ENCODE measurements at regions not wholly inside any gene's neighbourhood (a gene's known extent, or its start where the extent isn't known, plus 50 kb on each side); places are given as distances from the start of the nearest gene placed in this dataset.

GRCh38 chr13:53160211-53160610 is 131.6 kb downstream of the OLFM4 start:
- Mint-ChIP-seq H3K36me3 (ENCODE audit: low read depth) (no peaks in the 10 kb centered on the region), H3K4me3 (no peak overlapping the region), H3K9me3 (no peaks in the 10 kb centered on the region), H3K4me1 (no peaks in the 10 kb centered on the region), H3K27me3 (no peaks in the 10 kb centered on the region), H3K27ac (no peak overlapping the region)
- intact Hi-C loops (cut with micrococcal nuclease), result no loop called here
- no peak for DNase-seq

- no peaks in the 10 kb centered on the region for H3K27me3 Mint-ChIP-seq
- intact Hi-C loops (cut with micrococcal nuclease), result no loop called here
- H3K9me3 Mint-ChIP-seq, result no peaks in the 10 kb centered on the region
- no peaks in the 10 kb centered on the region for H3K36me3 Mint-ChIP-seq (ENCODE audit: low read depth)
- no peak overlapping the region for H3K27ac Mint-ChIP-seq
- H3K4me1 Mint-ChIP-seq, result no peaks in the 10 kb centered on the region
- no peak overlapping the region for H3K4me3 Mint-ChIP-seq
- no peak for DNase-seq
These were observed 132.6 kb downstream of the OLFM4 start for GRCh38 chr13:53161251-53161650.

- Mint-ChIP-seq H3K9me3 (no peaks in the 10 kb centered on the region), H3K4me1 (no peaks in the 10 kb centered on the region), H3K27me3 (no peaks in the 10 kb centered on the region), H3K36me3 (ENCODE audit: low read depth) (no peaks in the 10 kb centered on the region), H3K4me3 (no peak overlapping the region), H3K27ac (no peak overlapping the region)
- intact Hi-C loops (cut with micrococcal nuclease), result no loop called here
- DNase-seq, result no peak
These were observed 136.6 kb downstream of the OLFM4 start for GRCh38 chr13:53165261-53165660.

- no peaks in the 10 kb centered on the region for H3K4me1 Mint-ChIP-seq
- no peaks in the 10 kb centered on the region for H3K36me3 Mint-ChIP-seq (ENCODE audit: low read depth)
- H3K27me3 Mint-ChIP-seq, result no peaks in the 10 kb centered on the region
- no peak overlapping the region for H3K4me3 Mint-ChIP-seq
- intact Hi-C loops (cut with micrococcal nuclease), result no loop called here
- DNase-seq, result no peak
- no peak overlapping the region for H3K27ac Mint-ChIP-seq
- H3K9me3 Mint-ChIP-seq, result no peaks in the 10 kb centered on the region
These were observed 138.9 kb downstream of the OLFM4 start for GRCh38 chr13:53167561-53167960.

GRCh38 chr13:53170910-53171309 is 142.3 kb downstream of the OLFM4 start:
- Mint-ChIP-seq H3K9me3 (no peaks in the 10 kb centered on the region), H3K4me1 (no peaks in the 10 kb centered on the region), H3K36me3 (ENCODE audit: low read depth) (no peaks in the 10 kb centered on the region), H3K27me3 (no peaks in the 10 kb centered on the region), H3K4me3 (no peak overlapping the region), H3K27ac (no peak overlapping the region)
- no peak for DNase-seq
- intact Hi-C loops (cut with micrococcal nuclease), result no loop called here

- Mint-ChIP-seq H3K27ac (no peak overlapping the region), H3K4me3 (no peak overlapping the region), H3K36me3 (ENCODE audit: low read depth) (no peaks in the 10 kb centered on the region), H3K4me1 (no peaks in the 10 kb centered on the region), H3K27me3 (no peaks in the 10 kb centered on the region), H3K9me3 (no peaks in the 10 kb centered on the region)
- DNase-seq, result no peak
- intact Hi-C loops (cut with micrococcal nuclease), result no loop called here
These were observed 145.9 kb downstream of the OLFM4 start for GRCh38 chr13:53174545-53174944.

- Mint-ChIP-seq H3K9me3 (peaks cover 7% of the 10 kb centered on the region), H3K36me3 (ENCODE audit: low read depth) (no peaks in the 10 kb centered on the region), H3K27me3 (no peaks in the 10 kb centered on the region), H3K27ac (no peak overlapping the region), H3K4me3 (no peak overlapping the region), H3K4me1 (no peaks in the 10 kb centered on the region)
- no peak for DNase-seq
- intact Hi-C loops (cut with micrococcal nuclease), result no loop called here
These were observed 152.1 kb downstream of the OLFM4 start for GRCh38 chr13:53180684-53181083.

GRCh38 chr13:53182724-53183123 is 154.1 kb downstream of the OLFM4 start:
- no peak overlapping the region for H3K27ac Mint-ChIP-seq
- H3K36me3 Mint-ChIP-seq (ENCODE audit: low read depth), result no peaks in the 10 kb centered on the region
- intact Hi-C loops (cut with micrococcal nuclease), result no loop called here
- no peak overlapping the region for H3K4me3 Mint-ChIP-seq
- peaks cover 7% of the 10 kb centered on the region for H3K9me3 Mint-ChIP-seq
- H3K4me1 Mint-ChIP-seq, result no peaks in the 10 kb centered on the region
- H3K27me3 Mint-ChIP-seq, result no peaks in the 10 kb centered on the region
- DNase-seq, result no peak

- H3K9me3 Mint-ChIP-seq, result peaks cover 7% of the 10 kb centered on the region
- H3K4me1 Mint-ChIP-seq, result no peaks in the 10 kb centered on the region
- DNase-seq, result no peak
- H3K4me3 Mint-ChIP-seq, result no peak overlapping the region
- no peak overlapping the region for H3K27ac Mint-ChIP-seq
- H3K27me3 Mint-ChIP-seq, result no peaks in the 10 kb centered on the region
- intact Hi-C loops (cut with micrococcal nuclease), result no loop called here
- H3K36me3 Mint-ChIP-seq (ENCODE audit: low read depth), result no peaks in the 10 kb centered on the region
These were observed 159.5 kb downstream of the OLFM4 start for GRCh38 chr13:53188120-53188519.

- no peaks in the 10 kb centered on the region for H3K4me1 Mint-ChIP-seq
- DNase-seq, result no peak
These were observed 160.5 kb downstream of the OLFM4 start for GRCh38 chr13:53189162-53189561.

GRCh38 chr13:53191091-53191490 is 162.5 kb downstream of the OLFM4 start:
- Mint-ChIP-seq H3K9me3 (no peaks in the 10 kb centered on the region), H3K27me3 (no peaks in the 10 kb centered on the region), H3K36me3 (ENCODE audit: low read depth) (no peaks in the 10 kb centered on the region), H3K4me3 (no peak overlapping the region), H3K4me1 (no peaks in the 10 kb centered on the region), H3K27ac (no peak overlapping the region)
- DNase-seq, result no peak
- intact Hi-C loops (cut with micrococcal nuclease), result no loop called here

More at GRCh38 chr13:53189162-53189561, 160.5 kb downstream of the OLFM4 start:
- Mint-ChIP-seq H3K4me3 (no peak overlapping the region), H3K27ac (no peak overlapping the region), H3K9me3 (peaks cover 6% of the 10 kb centered on the region), H3K27me3 (no peaks in the 10 kb centered on the region), H3K36me3 (ENCODE audit: low read depth) (no peaks in the 10 kb centered on the region)
- intact Hi-C loops (cut with micrococcal nuclease), result no loop called here

GRCh38 chr13:53197424-53197823 is 168.8 kb downstream of the OLFM4 start:
- Mint-ChIP-seq H3K27me3 (peaks cover 4% of the 10 kb centered on the region), H3K36me3 (ENCODE audit: low read depth) (no peaks in the 10 kb centered on the region), H3K9me3 (no peaks in the 10 kb centered on the region), H3K4me3 (no peak overlapping the region), H3K4me1 (no peaks in the 10 kb centered on the region), H3K27ac (no peak overlapping the region)
- DNase-seq, result no peak
- intact Hi-C loops (cut with micrococcal nuclease), result no loop called here

GRCh38 chr13:53198017-53198416 is 169.4 kb downstream of the OLFM4 start:
- DNase-seq, result no peak
- Mint-ChIP-seq H3K36me3 (ENCODE audit: low read depth) (no peaks in the 10 kb centered on the region), H3K9me3 (no peaks in the 10 kb centered on the region), H3K27me3 (peaks cover 4% of the 10 kb centered on the region), H3K4me1 (no peaks in the 10 kb centered on the region), H3K4me3 (no peak overlapping the region), H3K27ac (no peak overlapping the region)
- intact Hi-C loops (cut with micrococcal nuclease), result no loop called here

GRCh38 chr13:53198736-53199135 is 170.1 kb downstream of the OLFM4 start:
- H3K27ac Mint-ChIP-seq, result no peak overlapping the region
- H3K9me3 Mint-ChIP-seq, result no peaks in the 10 kb centered on the region
- no peaks in the 10 kb centered on the region for H3K36me3 Mint-ChIP-seq (ENCODE audit: low read depth)
- no peak overlapping the region for H3K4me3 Mint-ChIP-seq
- DNase-seq, result no peak
- H3K4me1 Mint-ChIP-seq, result no peaks in the 10 kb centered on the region
- intact Hi-C loops (cut with micrococcal nuclease), result no loop called here
- peaks cover 4% of the 10 kb centered on the region for H3K27me3 Mint-ChIP-seq

- Mint-ChIP-seq H3K4me3 (no peak overlapping the region), H3K9me3 (no peaks in the 10 kb centered on the region), H3K27me3 (peaks cover 4% of the 10 kb centered on the region), H3K4me1 (no peaks in the 10 kb centered on the region), H3K36me3 (ENCODE audit: low read depth) (no peaks in the 10 kb centered on the region), H3K27ac (no peak overlapping the region)
- DNase-seq, result no peak
- intact Hi-C loops (cut with micrococcal nuclease), result no loop called here
These were observed 171.5 kb downstream of the OLFM4 start for GRCh38 chr13:53200075-53200474.
